ENCODE measurements at regions not wholly inside any gene's neighbourhood (a gene's known extent, or its start where the extent isn't known, plus 50 kb on each side); places are given as distances from the start of the nearest gene placed in this dataset.
A peak's percentile ranks its signal among the peaks of the same experiment; 100 is the strongest.

DNA sequence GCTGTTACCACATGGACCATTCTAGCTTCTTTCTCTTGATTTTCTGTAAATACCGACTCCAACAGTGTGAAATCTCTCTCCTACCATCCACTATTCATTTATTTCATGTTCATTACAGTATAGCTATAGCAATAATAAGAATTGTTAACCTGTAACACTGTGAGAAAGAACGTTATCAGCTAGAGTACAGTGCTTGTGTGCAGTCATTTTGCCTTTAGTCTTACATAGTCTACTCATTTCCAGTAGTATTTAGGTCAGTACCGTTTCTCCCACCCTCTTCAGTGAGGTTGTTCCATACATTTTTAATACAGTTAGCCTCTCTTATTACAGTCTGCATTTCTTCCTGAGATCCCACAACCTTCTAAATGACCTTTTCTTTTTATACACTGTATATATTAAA, 257.1 kb downstream of the LY86 start:
- Histone ChIP-seq H3K27me3 (peaks cover 0 to 6% (median 0%) of the 10 kb centered on the region in 4 donors), H3K9me3 (peaks cover 0 to 8% (median 3%) of the 10 kb centered on the region in 3 donors), H3K4me1 (peaks cover 0 to 33% (median 11%) of the 10 kb centered on the region in 3 donors), H3K27ac (no peak overlapping the region), H3K36me3 (no peaks in the 10 kb centered on the region), H3K4me3 (no peak overlapping the region)
- no peak for TF ChIP-seq POLR2A (IDR thresholded peaks at IDR 0.05)
- TF ChIP-seq CTCF (IDR thresholded peaks at IDR 0.05): no peak
- DNase-seq: no peak
- intact Hi-C loops (cut with DNase I): no loop called here
- 86 to 93% methylated on average over 3 of the region's 3 CpGs for WGBS, 2 donors

- H3K36me3 ChIP-seq: no peaks in the 10 kb centered on the region
- no peaks in the 10 kb centered on the region for H3K27me3 ChIP-seq
- WGBS, 2 donors: 58 to 80% methylated on average over 2 to 3 of the region's 3 CpGs
- H3K4me3 ChIP-seq: no peak overlapping the region
- H3K27ac ChIP-seq: no peak overlapping the region
- H3K9me3 ChIP-seq: peaks cover 0 to 8% (median 3%) of the 10 kb centered on the region in 3 donors
- no peak for TF ChIP-seq CTCF (IDR thresholded peaks at IDR 0.05)
- no peak for TF ChIP-seq POLR2A (IDR thresholded peaks at IDR 0.05)
- intact Hi-C loops (cut with DNase I): no loop called here
- H3K4me1 ChIP-seq: peaks cover 0 to 23% (median 11%) of the 10 kb centered on the region in 3 donors
- DNase-seq: no peak
These were observed 259.1 kb downstream of the LY86 start for GRCh38 chr6:6847591-6847990.

DNA sequence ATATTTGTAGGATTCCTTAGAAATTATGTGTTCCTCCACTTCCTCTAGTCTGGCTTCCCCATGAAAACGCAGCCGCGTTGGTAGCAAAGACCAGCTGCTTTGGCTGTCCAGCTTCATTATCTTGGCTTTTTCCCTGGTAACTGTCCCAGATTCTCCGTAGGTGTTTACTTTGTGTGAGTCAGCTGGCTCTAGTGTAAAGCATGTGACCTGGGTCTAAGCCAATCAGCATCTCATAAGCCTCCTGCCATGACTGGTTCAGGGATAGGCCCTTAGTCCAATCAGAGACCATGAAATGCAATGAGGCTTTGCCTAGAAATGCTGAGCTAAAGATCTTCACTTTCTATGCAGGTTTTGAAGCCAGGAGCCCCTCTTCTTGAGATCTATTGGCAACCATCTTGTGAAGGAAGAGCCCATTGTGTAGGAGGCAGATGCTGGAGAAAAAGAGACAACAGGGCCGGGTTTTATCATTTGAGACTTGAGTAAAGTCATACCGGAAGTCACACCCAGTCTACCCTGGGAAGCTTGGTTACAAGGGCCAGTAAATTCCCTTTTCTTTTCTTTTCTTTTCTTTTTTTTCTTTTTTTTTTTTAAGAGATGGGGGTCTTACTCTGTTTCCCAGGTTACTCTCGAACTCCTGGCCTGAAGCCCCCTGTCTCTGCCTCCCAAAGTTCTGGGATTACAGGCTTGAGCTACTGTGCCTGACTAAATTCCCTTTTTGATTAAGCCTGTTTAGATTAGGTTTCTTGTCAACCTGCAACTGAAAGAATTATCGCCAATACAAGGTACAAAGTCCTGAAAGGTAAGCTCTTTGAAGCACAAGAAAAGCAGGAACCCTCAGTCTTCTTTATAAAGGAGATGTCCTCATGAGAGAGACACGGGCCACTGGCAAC, 256.5 kb upstream of the RREB1 start:
- TF ChIP-seq POLR2A (IDR thresholded peaks at IDR 0.05): no peak
- no peak for TF ChIP-seq CTCF (IDR thresholded peaks at IDR 0.05)
- no peaks in the 10 kb centered on the region for H3K27me3 ChIP-seq
- H3K9me3 ChIP-seq: peaks cover 0 to under 1% (median 0%) of the 10 kb centered on the region in 3 donors
- 51 to 55% methylated on average over 9 of the region's 9 CpGs for WGBS, 2 donors
- no peak overlapping the region for H3K4me3 ChIP-seq
- H3K4me1 ChIP-seq: peaks cover 6 to 20% (median 13%) of the 10 kb centered on the region in 3 donors
- intact Hi-C loops (cut with DNase I): no loop called here
- H3K27ac ChIP-seq: peak overlapping the region in 3 of 4 donors; percentile 7 to 66 (median 34)
- DNase-seq: no peak
- no peaks in the 10 kb centered on the region for H3K36me3 ChIP-seq

GRCh38 chr6:6851949-6852261, 255.9 kb upstream of the RREB1 start:
- WGBS, 2 donors: 78 to 83% methylated on average over 2 of the region's 2 CpGs
- DNase-seq: no peak

More at GRCh38 chr6:6851949-6852261, 255.9 kb upstream of the RREB1 start:
- no peak overlapping the region for H3K4me3 ChIP-seq
- H3K27me3 ChIP-seq: no peaks in the 10 kb centered on the region
- H3K9me3 ChIP-seq: no peaks in the 10 kb centered on the region
- peaks cover 12 to 26% (median 19%) of the 10 kb centered on the region in 3 donors for H3K4me1 ChIP-seq
- intact Hi-C loops (cut with DNase I): no loop called here
- TF ChIP-seq POLR2A (IDR thresholded peaks at IDR 0.05) (no peak), CTCF (IDR thresholded peaks at IDR 0.05) (no peak)
- no peaks in the 10 kb centered on the region for H3K36me3 ChIP-seq
- H3K27ac ChIP-seq: no peak overlapping the region

Data from esophagus squamous epithelium (tissue), 5 donors.